ENCODE measurements at regions not wholly inside any gene's neighbourhood (a gene's known extent, or its start where the extent isn't known, plus 50 kb on each side); places are given as distances from the start of the nearest gene placed in this dataset.
"Not testable (repeated sequence)": the region's sequence is repeated elsewhere in the genome, so short reads cannot be mapped to it uniquely, and the experiment has no call there.

GRCh38 chr12:127008755-127009403, 1258.1 kb upstream of the TMEM132C start:
- no peak for DNase-seq (ENCODE audit: low read depth in 2 of 2)

DNA sequence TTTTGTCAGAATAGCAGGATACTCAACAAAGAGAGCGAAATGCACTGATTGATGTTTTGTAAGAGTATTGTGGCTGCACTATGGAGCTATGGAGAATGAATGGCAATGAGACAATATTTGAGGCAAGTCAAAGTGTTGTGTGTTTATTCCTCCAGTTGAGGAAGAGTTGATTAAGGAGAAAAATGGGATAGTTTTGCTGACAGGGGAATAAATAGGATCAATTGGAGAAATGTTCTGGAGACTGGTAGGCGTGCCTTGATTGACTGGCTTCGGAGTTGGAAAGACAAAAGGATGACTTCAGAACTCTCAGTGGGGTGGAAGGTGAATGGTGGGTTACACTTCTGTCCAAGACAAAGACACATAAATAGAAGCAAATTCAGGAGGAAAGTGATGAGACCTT, 1254.9 kb upstream of the TMEM132C start:
- DNase-seq (ENCODE audit: low read depth in 2 of 2) = no peak

GRCh38 chr12:127013197-127013596, 1253.8 kb upstream of the TMEM132C start:
- DNase-seq (ENCODE audit: low read depth in 2 of 2) = no peak

GRCh38 chr12:127014079-127014478, 1252.9 kb upstream of the TMEM132C start:
- no peak for DNase-seq (ENCODE audit: low read depth in 2 of 2)

GRCh38 chr12:127024791-127025190, 1242.2 kb upstream of the TMEM132C start:
- DNase-seq (ENCODE audit: low read depth in 2 of 2) = no peak

GRCh38 chr12:127025545-127025944, 1241.4 kb upstream of the TMEM132C start:
- DNase-seq (ENCODE audit: low read depth in 2 of 2) = no peak

- no peak for DNase-seq (ENCODE audit: low read depth in 2 of 2)
Measured at GRCh38 chr12:127035011-127035879, 1231.7 kb upstream of the TMEM132C start.

- no peak for DNase-seq (ENCODE audit: low read depth in 2 of 2)
Measured at GRCh38 chr12:127038152-127038551, 1228.8 kb upstream of the TMEM132C start.

DNA sequence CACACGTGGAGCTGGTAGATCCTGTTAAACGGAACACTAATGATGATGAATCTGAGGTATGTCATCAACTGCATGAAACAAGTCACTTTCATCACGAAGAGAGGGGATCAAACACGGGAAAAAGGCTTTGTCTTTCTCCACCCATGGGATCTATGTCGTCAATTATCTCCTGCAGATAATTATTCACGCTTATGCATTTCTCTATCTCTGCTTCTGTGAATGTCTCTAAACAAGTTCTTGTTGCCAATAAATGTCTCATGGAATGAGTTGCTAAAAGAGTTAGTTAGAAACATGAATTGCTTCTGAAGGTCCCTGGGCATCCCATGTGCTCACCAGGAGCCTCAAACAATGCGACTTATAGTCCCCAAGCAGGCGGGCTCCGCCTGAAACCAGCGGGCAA, 1228.2 kb upstream of the TMEM132C start:
- DNase-seq (ENCODE audit: low read depth in 2 of 2) = no peak

DNA sequence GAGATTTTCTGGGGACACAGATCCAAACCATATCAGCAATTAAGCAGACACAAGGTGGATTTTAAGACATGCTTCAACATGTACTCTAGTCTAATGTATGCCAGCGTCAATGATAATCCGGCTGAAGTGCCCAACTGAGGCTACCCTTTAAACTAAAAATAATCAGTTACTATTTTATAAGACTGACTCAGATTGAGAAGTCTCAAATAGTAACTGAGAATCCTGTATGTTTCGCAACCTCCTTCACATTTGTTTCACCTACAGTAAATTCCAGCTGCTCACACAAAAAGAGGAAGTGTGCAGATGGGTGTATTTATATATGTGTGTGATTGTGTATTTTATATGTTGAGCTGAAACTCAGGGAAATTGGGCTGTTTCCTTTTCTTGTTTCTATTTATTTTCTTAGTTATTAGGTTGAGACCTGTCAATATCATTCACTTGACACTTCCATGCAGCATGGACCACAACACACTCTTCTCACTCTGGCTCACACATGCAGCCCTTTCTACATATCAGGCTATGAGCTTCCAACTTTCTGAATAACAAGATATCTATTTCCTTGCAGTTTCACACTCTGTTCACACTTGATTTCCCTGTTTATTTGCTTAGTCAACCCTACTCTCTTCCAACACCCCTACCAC, 1224.9 kb upstream of the TMEM132C start:
- no peak for DNase-seq (ENCODE audit: low read depth in 2 of 2)

DNA sequence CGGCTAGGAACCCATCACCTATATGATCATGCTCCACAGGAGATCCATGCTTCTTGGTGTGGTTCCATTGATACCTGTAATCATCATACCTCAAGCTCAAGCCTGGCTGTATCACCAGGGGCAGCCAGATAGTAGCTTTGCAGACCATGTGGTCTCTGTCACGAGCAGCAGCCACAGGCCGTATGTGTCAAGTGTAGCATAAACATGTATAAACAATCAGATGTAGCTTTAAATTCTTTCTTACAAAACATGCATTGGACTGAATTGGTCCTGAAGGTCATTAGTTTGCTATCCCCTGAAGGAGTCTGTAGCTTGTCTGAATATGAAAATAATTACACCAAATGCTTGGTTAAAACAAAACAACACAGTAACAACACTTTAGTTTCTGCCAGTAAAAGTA, 1223.2 kb upstream of the TMEM132C start:
- no peak for DNase-seq (ENCODE audit: low read depth in 2 of 2)

- DNase-seq (ENCODE audit: low read depth in 2 of 2) = no peak
Measured at GRCh38 chr12:127044836-127045235, 1222.1 kb upstream of the TMEM132C start.

- no peak for DNase-seq (ENCODE audit: low read depth in 2 of 2)
Measured at GRCh38 chr12:127046467-127046866, 1220.5 kb upstream of the TMEM132C start.

- DNase-seq (ENCODE audit: low read depth in 2 of 2) = no peak
Measured at GRCh38 chr12:127048057-127048456, 1218.9 kb upstream of the TMEM132C start.

GRCh38 chr12:127048525-127048924, 1218.4 kb upstream of the TMEM132C start:
- DNase-seq (ENCODE audit: low read depth in 2 of 2) = not testable (repeated sequence)

DNA sequence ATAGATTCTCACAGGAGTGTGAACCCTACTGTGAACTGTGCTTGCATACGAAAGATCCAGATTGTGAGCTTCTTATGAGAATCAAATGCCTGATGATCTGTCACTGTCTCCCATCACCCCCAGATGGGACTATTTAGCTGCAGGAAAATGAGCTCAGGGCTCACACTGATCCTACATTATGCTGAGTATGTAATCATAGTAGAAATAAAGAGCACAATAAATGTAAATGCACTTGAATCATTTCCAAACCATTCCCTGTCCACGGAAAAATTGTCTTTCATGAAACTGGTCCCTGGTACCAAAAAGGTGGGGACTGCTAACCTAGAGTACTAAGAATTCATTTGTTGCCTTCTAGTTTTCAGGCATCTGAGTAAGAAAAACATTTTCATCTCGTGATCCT, 1215.8 kb upstream of the TMEM132C start:
- DNase-seq (ENCODE audit: low read depth in 2 of 2) = no peak

DNA sequence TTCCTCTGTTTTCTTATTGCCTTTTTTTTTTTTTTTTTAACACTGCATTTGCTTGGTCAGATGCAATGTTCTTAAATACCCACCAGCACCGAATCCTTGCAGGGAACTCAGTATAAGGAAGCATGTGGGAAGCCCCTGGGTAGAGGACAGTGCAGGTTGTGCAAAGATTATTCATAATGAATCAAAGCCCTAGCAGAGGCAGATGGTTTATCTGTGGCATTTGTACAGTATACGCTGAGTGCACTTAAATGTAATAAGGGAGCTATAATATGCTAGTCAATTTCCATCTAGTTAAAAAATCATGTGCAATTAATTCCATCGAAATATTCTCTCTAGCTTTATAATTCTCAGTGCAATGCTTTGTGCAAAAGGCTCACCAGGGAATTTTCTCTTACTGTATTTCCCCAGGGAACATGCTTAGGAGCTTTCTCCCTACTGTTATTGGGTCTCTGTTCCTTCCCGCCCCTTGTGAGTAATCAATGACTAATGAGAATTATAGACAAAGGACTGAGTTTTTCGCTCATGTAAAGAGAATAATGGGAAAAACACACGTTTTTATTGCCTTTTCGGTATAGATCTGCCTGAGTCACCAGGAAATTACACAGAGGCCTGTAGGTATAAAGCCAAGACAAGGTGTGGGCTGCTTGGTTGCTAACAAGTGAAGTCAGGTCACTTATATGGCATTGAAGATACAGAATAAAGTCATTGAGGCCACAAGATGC, 1214.3 kb upstream of the TMEM132C start:
- no peak for DNase-seq (ENCODE audit: low read depth in 2 of 2)

- DNase-seq (ENCODE audit: low read depth in 2 of 2) = no peak
Measured at GRCh38 chr12:127054531-127054930, 1212.4 kb upstream of the TMEM132C start.

- no peak for DNase-seq (ENCODE audit: low read depth in 2 of 2)
Measured at GRCh38 chr12:127060310-127060847, 1206.6 kb upstream of the TMEM132C start.

- no peak for DNase-seq (ENCODE audit: low read depth in 2 of 2)
Measured at GRCh38 chr12:127060933-127061332, 1206.0 kb upstream of the TMEM132C start.

- no peak for DNase-seq (ENCODE audit: low read depth in 2 of 2)
Measured at GRCh38 chr12:127063339-127064072, 1203.5 kb upstream of the TMEM132C start.

All from lung microvascular endothelial cell (primary cell).